ENCODE measurements at regions not wholly inside any gene's neighbourhood (a gene's known extent, or its start where the extent isn't known, plus 50 kb on each side); places are given as distances from the start of the nearest gene placed in this dataset.
"Not testable (repeated sequence)": the region's sequence is repeated elsewhere in the genome, so short reads cannot be mapped to it uniquely, and the experiment has no call there.

GRCh38 chr3:165518346-165518745, 318.9 kb downstream of the BCHE start:
- no peak for DNase-seq

GRCh38 chr3:165513715-165514701, 317.8 kb upstream of the SLITRK3 start:
- DNase-seq, result no peak

DNA sequence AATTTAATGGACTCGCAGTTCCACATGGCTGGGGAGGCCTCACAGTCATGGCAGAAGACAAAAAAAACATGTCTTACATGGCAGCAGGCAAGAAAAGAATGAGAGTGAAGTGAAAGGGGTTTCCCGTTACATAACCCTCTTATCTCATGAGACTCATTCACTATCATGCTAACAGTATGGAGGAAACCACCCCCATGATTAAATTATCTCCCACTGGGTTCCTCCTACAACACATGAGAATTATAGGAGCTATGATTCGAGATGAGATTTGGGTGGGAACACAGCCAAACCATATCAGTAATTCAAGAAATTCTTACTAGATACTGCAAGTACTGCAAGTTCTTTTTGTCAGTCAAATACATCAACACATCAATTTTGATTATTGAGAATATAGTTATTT, 311.4 kb upstream of the SLITRK3 start:
- DNase-seq, result no peak

DNA sequence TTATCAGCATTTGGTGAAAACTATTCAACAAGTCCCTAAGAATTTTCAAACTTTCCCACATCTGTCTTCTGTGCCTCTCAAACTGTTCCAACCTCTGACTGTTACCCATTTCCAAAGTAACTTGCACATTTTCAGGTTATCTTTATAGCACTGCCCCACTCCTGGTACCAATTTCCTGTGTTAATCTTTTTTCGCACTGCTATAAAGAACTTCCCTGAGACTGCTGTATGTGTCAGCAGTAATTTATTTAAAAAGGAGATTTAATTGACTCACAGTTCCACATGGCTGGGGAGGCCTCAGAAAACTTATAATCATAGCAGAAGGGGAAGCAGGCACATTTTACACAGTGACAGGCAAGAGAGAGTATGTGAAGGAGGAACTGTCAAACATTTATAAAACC, 310.9 kb upstream of the SLITRK3 start:
- DNase-seq, result no peak

DNA sequence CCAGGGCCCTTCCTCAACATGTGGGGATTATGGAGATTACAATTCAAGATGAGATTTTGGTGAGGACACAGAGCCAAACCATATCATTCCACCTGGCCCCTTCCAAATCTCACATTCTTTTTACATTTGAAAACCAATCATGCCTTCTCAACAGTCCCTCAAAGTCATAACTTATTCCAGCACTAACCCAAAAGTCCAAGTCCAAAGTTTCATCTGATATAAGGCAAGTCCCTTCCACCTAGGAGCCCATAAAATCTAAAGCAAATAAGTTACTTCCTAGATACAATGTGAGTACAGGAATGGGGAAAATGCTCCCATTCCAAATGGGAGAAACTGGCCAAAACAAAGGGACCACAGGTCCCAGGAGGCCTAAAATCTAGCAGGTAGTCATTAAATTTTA, 309.5 kb upstream of the SLITRK3 start:
- no peak for DNase-seq

DNA sequence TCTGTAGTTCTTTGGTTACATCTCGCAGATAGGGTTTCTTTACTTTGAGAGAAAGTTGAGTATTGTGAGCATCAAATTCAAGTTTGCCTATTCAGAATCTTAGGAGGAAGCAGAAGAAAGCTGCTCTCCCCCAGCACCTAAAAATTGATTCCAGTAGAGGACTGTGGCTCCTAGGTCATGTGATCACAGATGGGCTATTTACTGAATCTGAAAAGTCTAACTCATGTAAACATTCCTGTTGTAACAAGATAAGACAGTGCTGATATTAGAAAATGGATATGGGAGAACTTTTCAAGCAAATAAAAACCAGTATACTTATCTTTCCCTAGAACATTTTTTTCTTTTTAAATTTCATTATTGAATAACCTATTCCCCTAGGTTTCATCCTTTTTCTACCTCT, 308.4 kb upstream of the SLITRK3 start:
- no peak for DNase-seq

DNA sequence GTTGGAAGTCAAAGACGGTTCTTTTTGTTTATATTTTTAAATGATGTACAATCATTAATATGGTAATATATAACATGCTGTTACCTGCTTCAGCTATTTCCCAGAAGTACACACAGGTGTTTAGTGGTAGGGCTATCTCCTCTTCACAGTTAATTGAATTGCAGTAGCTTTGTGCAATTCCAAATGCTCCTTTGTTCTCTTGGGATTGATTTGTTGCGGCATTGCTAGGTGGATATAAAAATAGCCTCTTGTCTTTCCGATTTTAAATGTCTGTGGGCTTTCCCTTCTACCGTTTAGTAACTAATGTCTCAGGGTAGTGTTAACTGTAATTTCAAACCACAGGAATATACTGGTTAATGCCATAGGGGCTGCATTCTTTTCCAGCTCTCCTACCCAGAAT, 307.6 kb upstream of the SLITRK3 start:
- DNase-seq, result no peak

- no peak for DNase-seq
Measured at GRCh38 chr3:165503346-165503745, 307.2 kb upstream of the SLITRK3 start.

DNA sequence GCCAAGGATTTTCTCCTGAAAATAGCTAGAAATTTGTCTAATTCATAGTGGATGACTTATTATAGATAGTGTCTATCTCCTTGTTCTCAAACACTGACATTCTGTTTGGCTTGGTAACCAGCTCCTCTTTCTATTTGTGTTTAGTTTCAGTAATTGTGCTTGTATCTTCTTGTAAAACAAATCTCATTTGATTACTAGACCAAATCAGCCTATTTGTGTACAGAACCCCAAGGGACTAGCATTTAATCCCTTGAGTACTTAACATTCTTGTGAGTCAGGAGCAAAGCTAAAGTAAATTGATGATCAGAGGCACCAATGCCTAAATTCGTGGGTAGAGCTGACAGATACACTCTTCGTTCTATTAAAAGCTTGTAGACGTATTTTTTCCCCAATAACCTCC, 306.5 kb upstream of the SLITRK3 start:
- DNase-seq, result no peak

- DNase-seq, result not testable (repeated sequence)
Measured at GRCh38 chr3:165498742-165499141, 302.6 kb upstream of the SLITRK3 start.

DNA sequence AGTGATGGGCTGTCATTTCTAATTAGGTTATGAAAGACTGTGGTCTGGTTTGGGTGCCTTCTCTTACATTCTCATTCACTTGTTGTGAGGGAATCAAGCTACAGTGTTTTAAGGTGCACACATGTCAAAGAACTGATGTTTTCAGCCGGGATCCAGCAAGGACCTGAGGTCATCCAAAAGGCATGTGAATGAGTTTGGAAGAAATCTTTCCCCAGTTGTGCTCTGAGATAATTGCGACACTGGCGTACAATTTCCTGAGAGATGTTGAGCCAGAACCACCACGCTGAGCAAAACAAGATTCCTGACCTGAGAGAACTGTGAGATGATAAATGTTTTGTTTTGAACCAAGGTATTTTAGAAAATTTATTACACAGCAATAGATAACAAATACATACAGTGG, 295.3 kb upstream of the SLITRK3 start:
- DNase-seq, result no peak

GRCh38 chr3:165476399-165477060, 280.3 kb upstream of the SLITRK3 start:
- no peak for DNase-seq

DNA sequence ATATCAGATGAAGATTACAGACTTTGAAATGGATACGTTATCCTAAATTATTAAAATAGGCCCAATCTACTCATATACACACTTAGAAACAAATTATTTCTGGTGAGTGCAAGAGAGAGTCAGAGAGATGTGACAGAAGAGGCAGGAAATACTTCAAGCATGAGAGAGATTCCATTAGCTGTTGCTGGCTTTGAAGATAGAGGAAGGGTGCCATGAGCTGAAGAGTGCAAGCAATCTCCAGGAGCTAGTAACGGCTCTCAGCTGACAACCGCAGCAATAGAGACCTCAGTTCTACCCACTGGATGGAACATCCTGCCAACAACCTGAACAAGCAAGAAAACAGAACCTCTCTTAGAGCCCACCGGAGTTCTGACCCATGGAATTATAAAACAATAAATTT, 270.7 kb upstream of the SLITRK3 start:
- no peak for DNase-seq

- DNase-seq, result no peak
Measured at GRCh38 chr3:165464736-165465135, 268.6 kb upstream of the SLITRK3 start.

DNA sequence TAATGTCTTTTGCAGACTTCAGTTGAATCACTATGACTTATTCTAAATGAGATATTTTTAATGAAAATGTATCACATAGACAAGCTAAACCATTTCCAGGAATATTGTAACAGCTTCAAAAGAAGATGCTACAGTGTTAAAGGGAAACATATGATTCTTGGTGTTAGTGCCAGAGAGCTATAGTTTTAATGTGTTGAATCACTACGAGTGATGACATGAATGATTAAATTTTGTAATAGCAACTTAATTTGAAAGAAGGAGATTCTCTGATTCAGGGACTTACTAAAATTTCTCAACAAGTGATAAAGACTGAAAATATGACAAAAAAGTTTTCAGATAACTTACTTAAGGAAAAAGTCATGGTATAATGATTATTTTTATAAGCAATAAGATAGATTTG, 267.3 kb upstream of the SLITRK3 start:
- no peak for DNase-seq

GRCh38 chr3:165462636-165463334, 266.6 kb upstream of the SLITRK3 start:
- no peak for DNase-seq

DNA sequence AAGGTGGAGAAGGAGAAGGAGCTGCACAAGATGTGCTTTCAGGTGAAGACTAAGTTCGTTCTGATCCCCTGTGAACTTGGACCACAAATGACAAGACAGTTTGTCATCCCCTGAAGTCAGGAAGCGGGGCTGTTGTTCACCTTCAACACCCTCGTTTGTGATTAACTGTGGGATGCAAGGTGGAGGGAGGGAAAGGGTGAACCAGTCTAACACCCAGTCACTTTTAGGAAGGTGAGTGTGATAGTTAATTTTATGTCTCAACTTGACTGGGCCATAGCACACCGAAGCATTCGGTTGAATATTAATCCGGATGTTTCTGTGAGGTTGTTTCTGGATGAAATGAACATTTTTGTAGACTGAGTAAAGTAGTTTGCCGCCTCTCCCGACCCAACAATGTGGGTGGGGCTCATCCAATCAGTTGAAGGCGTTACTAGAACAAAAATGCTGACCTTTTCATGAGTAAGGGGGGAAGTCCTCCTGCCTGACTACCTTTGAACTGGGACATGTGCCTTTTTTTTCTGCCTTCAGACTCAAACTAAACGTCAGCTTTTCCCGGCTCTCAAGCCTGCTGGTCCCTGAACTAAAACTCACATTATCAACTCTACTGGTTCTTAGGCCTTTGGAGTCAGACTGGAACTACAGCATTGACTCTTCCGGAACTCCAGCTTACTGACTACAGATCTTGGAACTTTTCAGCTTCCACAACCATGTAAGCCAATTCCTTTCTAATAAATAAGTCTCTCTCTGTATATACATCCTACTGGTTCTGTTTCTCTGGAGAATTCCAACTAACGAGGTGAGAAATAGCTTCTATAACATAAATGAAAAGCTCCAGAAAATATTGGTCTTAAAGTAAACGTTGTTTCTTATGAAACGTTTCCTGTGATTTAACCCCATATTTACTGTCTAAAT, 264.0 kb upstream of the SLITRK3 start:
- DNase-seq, result no peak

- DNase-seq, result no peak
Measured at GRCh38 chr3:165459111-165459510, 262.9 kb upstream of the SLITRK3 start.

GRCh38 chr3:165457096-165457495, 260.9 kb upstream of the SLITRK3 start:
- DNase-seq, result no peak

DNA sequence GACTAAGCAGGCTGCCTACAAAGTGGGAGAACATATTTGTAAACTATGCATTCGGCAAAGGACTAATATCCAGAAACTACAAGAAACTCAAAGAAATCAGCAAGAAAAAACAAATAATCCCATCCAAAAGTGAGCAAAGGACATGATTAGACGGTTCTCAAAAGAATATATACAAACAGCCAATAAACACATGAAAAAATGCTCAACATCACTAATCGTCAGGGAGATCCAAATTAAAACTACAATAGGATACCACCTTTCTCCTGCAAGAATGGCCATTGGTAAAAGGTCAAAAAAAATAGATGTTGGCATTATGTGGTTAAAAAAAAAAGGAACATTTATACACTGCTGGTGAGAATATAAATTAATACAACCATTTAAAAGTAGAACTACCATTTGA, 259.6 kb upstream of the SLITRK3 start:
- no peak for DNase-seq

DNA sequence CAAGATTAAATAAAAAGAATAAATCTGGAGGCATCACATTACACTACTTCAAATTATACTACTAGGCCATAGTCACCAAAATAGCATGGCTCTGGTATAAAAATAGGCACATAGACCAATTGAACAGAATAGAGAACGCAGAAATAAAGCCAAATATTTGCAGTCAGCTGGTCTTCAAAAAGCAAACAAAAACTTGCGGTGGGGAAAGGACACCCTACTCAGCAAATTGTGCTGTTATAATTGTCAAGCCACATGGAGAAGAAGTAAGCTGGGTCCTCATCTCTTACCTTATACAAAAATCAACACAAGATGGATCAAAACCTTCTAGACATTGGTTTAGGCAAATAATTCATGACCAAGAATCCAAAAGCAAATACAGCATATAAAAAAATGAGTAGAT, 259.2 kb upstream of the SLITRK3 start:
- DNase-seq, result no peak

All from left kidney (tissue), 1 donor.